Adrenal gland (tissue), 9 donors: ENCODE measurements at regions not wholly inside any gene's neighbourhood (a gene's known extent, or its start where the extent isn't known, plus 50 kb on each side); places are given as distances from the start of the nearest gene placed in this dataset.

ENCODE experiments used
- DNase-seq, 7 donors: peaks; one replicate each; pipeline ENCODE4 v3.0.0-alpha.2; 2019 to 2020
- H3K27ac ChIP-seq, 5 donors: fragments of 200-600 bp; sonication (generic) in 4 of 5; 1 replicate in 3 of 5; 2 replicates in 2 of 5; pipeline versions ENCODE4 v1.5.1 to v1.8.0; 2016 to 2020; ENCODE audit warnings: mild to moderate bottlenecking in 1 of 5
- H3K27me3 ChIP-seq: fragments of 200-600 bp; 2 replicates; pipeline ENCODE4 v1.8.0; 2021
- H3K36me3 ChIP-seq, 2 donors: fragments of 200-600 bp; replicated peaks in 1 of 2; 1 replicate in 1 of 2; 2 replicates in 1 of 2; pipeline versions ENCODE4 v1.5.1 to v1.8.0; 2018 to 2022
- H3K4me1 ChIP-seq, 2 donors: fragments of 200-600 bp; replicated peaks in 1 of 2; 1 replicate in 1 of 2; 2 replicates in 1 of 2; pipeline versions ENCODE4 v1.5.1 to v1.8.0; 2018 to 2021
- H3K4me3 ChIP-seq, 4 donors: fragments of 200-600 bp; sonication (generic) in 3 of 4; one replicate each; pipeline ENCODE4 v1.5.1; 2016 to 2018
- H3K9me3 ChIP-seq, 3 donors: fragments of 200-600 bp; sonication (generic) in 1 of 3; replicated peaks in 1 of 3; 1 replicate in 2 of 3; 2 replicates in 1 of 3; pipeline versions ENCODE4 v1.5.1 to v1.8.0; 2016 to 2021
- POLR2A ChIP-seq, 2 donors: fragments of 450-650 bp; IDR thresholded peaks; one replicate each; pipeline ENCODE4 v1.6.1; 2017; ENCODE audit warnings: antibody characterized with exemption in 2 of 2, mild to moderate bottlenecking in 2 of 2, moderate library complexity in 1 of 2
- WGBS, 4 donors: extraction: QIAGEN DNeasy Blood & Tissue Kit in 2 of 4; methylation state at CpG; one replicate each; pipeline versions ENCODE4 v1.1.5 to v1.1.7; 2013 to 2017; 5-methylcytosine and 5-hydroxymethylcytosine counted together
- intact Hi-C, 2 donors: fragments of 100-400 bp; cut with DNase I; formaldehyde crosslinking; loops; one replicate each; pipeline versions ENCODE4 v1.14.1 to v1.15.0; 2022 to 2023
- TF ChIP-seq, protein P1 (sequence below), 6 experiments: fragments of 450-650 bp in 4 of 6; fragments of 200-600 bp in 2 of 6; sonication (generic) in 1 of 6; IDR thresholded peaks; 1 replicate in 5 of 6; 2 replicates in 1 of 6; pipeline versions ENCODE4 v1.5.1 to v1.8.0; 2016 to 2021; ENCODE audit warnings: antibody characterized with exemption in 6 of 6, mild to moderate bottlenecking in 2 of 6, moderate library complexity in 1 of 6
- donor health status: healthy with polysubstance abuse.
- donor health status: Bipolar disorder and iron deficiency.
- donor health status: DM: yes; HTN: yes; CAD: no.
- donor health status: DM: no; HTN: no; CAD: no.
- donor health status: DM: no; HTN: no; CAD: no.

DNA sequence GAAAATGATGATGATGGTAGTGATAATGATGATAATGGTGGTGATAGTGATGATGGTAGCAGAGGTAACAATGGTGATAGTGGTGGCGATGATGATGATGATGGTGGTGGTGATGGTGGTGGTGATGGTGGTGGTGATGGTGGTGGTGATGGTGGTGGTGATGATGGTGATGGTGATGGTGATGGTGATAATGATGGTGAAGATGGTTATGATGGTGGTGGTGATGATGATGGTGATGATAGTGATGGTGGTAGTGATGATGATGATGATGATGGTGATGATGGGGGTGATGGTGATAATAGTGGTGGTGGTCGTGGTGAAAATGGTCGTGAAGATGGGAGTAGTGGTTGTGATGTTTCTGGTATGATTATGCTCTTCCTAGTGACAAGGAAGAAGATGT, 581.8 kb downstream of the HS3ST4 start:
- WGBS, 4 donors, result 31 to 62% (median 54%) methylated on average over 3 of the region's 3 CpGs

DNA sequence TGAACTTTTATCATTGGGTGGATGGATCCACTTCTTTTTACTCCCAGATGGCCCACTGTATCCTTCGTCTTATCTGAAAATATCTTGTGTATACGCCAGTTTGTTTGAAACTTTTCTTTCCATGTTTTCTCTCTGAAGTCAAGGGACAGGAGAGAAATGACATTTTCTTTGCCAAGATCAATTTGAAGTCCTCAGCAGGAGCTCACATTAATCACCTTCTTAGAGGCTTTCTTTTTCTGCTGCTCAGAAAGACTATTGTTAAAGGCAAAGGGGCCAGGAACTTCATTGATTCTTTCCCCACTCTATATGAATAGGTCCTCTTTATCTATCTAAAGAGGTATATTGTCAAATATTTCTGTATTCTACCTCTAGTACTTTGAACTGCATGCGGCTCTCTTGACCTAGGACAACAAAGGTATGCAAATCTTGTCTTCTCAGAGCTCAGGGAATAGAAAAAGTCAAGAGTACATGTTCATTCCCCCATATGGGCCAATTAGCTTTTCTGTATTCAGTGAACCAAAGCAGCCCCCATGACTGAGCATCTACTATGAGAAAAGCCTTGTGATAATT, 583.3 kb downstream of the HS3ST4 start:
- WGBS, 4 donors, result 60 to 67% (median 66%) methylated on average over 3 of the region's 3 CpGs
- no peak for DNase-seq
- Histone ChIP-seq H3K27ac (no peak overlapping the region), H3K36me3 (no peaks in the 10 kb centered on the region), H3K4me1 (no peaks in the 10 kb centered on the region), H3K27me3 (no peaks in the 10 kb centered on the region), H3K4me3 (no peak overlapping the region), H3K9me3 (no peaks in the 10 kb centered on the region)
- intact Hi-C loops, result no loop called here
- TF ChIP-seq POLR2A (IDR thresholded peaks at IDR 0.05), result no peak
- TF ChIP-seq, protein P1, sequence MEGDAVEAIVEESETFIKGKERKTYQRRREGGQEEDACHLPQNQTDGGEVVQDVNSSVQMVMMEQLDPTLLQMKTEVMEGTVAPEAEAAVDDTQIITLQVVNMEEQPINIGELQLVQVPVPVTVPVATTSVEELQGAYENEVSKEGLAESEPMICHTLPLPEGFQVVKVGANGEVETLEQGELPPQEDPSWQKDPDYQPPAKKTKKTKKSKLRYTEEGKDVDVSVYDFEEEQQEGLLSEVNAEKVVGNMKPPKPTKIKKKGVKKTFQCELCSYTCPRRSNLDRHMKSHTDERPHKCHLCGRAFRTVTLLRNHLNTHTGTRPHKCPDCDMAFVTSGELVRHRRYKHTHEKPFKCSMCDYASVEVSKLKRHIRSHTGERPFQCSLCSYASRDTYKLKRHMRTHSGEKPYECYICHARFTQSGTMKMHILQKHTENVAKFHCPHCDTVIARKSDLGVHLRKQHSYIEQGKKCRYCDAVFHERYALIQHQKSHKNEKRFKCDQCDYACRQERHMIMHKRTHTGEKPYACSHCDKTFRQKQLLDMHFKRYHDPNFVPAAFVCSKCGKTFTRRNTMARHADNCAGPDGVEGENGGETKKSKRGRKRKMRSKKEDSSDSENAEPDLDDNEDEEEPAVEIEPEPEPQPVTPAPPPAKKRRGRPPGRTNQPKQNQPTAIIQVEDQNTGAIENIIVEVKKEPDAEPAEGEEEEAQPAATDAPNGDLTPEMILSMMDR (IDR thresholded peaks at IDR 0.05), result no peak

More for the DNA sequence above, 581.8 kb downstream of the HS3ST4 start:
- no peaks in the 10 kb centered on the region for H3K4me1 ChIP-seq
- intact Hi-C loops, result no loop called here
- DNase-seq, result no peak
- H3K4me3 ChIP-seq, result no peak overlapping the region
- TF ChIP-seq POLR2A (IDR thresholded peaks at IDR 0.05), result no peak
- TF ChIP-seq, protein P1 (IDR thresholded peaks at IDR 0.05), result no peak
- H3K36me3 ChIP-seq, result no peaks in the 10 kb centered on the region
- H3K27ac ChIP-seq, result no peak overlapping the region
- H3K27me3 ChIP-seq, result no peaks in the 10 kb centered on the region
- no peaks in the 10 kb centered on the region for H3K9me3 ChIP-seq

DNA sequence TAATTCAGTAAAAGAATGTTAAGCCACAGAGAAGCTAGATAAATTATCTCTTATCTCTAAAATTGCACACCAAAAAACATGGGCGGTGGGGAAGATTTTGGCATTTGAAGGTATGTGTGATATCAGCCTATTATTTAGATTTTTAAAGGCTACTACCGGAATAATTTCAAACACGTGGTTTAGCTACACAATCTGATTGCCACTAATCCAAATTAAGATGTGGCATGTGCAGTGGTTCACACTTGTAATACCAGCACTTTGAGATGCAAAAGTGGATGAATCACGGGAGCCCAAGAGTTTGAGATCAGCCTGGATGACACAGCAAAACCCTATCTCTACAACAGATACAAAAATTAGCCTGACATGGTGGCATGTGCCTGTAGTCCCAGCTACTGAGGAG, 584.5 kb downstream of the HS3ST4 start:
- WGBS, 4 donors, result 62 to 77% (median 72%) methylated on average over 4 of the region's 4 CpGs
- Histone ChIP-seq H3K4me1 (no peaks in the 10 kb centered on the region), H3K36me3 (no peaks in the 10 kb centered on the region), H3K4me3 (no peak overlapping the region), H3K9me3 (no peaks in the 10 kb centered on the region), H3K27me3 (no peaks in the 10 kb centered on the region), H3K27ac (no peak overlapping the region)
- intact Hi-C loops, result no loop called here
- no peak for DNase-seq
- no peak for TF ChIP-seq POLR2A (IDR thresholded peaks at IDR 0.05)
- TF ChIP-seq, protein P1 (IDR thresholded peaks at IDR 0.05), result no peak

DNA sequence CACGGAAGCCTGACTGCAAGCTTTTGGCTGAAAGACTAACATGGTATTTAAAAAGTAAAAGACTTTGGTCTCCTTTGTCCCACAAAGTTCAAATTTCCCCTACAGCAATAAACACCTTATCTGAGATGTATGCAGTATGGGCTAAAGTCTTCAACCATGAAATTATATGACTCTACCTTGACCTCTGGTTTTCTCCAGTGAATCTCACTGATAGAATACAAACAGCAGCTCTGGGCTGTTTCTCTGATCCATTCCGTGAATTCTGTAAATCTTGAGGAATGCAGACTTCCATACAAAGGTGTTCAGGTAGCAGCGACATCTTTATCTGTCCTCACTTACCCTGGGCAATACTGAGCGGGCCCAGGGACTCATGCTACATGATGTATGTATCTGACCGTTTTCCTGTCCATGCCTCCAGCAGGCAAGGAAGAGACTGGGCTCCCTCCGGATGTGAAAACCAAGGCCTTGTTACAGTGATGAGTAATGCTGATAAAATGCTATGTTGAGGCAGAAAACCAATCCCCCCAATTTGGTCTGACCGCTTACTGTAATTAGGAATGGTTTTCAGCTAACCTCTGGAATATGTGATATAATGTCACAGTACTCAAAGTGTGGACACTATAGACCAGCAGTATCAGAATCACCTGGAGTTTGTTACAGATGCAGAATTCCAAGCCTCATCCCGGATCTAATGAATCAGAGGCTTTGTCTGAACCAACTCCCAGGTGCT, 589.8 kb downstream of the HS3ST4 start:
- TF ChIP-seq, protein P1 (IDR thresholded peaks at IDR 0.05), result no peak
- TF ChIP-seq POLR2A (IDR thresholded peaks at IDR 0.05), result no peak
- intact Hi-C loops, result no loop called here
- DNase-seq, result no peak
- Histone ChIP-seq H3K9me3 (no peaks in the 10 kb centered on the region), H3K27me3 (no peaks in the 10 kb centered on the region), H3K4me1 (no peaks in the 10 kb centered on the region), H3K27ac (no peak overlapping the region), H3K4me3 (no peak overlapping the region), H3K36me3 (no peaks in the 10 kb centered on the region)
- 58 to 67% (median 65%) methylated on average over 8 of the region's 8 CpGs for WGBS, 4 donors
